ENCODE measurements at regions not wholly inside any gene's neighbourhood (a gene's known extent, or its start where the extent isn't known, plus 50 kb on each side); places are given as distances from the start of the nearest gene placed in this dataset.

GRCh38 chr18:39846265-39846664, 2108.8 kb upstream of the PIK3C3 start:
- TF ChIP-seq CTCF (conservative IDR thresholded peaks at IDR 0.05), result no peak
- H3K27ac ChIP-seq, result no peak overlapping the region

- no peak overlapping the region for H3K27ac ChIP-seq
- no peak for TF ChIP-seq CTCF (conservative IDR thresholded peaks at IDR 0.05)
Measured at GRCh38 chr18:39845631-39846030, 2109.4 kb upstream of the PIK3C3 start.

GRCh38 chr18:39845106-39845505, 2109.9 kb upstream of the PIK3C3 start:
- no peak for TF ChIP-seq CTCF (conservative IDR thresholded peaks at IDR 0.05)
- H3K27ac ChIP-seq, result no peak overlapping the region

- no peak overlapping the region for H3K27ac ChIP-seq
- no peak for TF ChIP-seq CTCF (conservative IDR thresholded peaks at IDR 0.05)
Measured at GRCh38 chr18:39843546-39843945, 2111.5 kb upstream of the PIK3C3 start.

GRCh38 chr18:39842366-39842914, 2112.6 kb upstream of the PIK3C3 start:
- no peak for TF ChIP-seq CTCF (conservative IDR thresholded peaks at IDR 0.05)
- no peak overlapping the region for H3K27ac ChIP-seq

GRCh38 chr18:39841482-39842365, 2113.3 kb upstream of the PIK3C3 start:
- TF ChIP-seq CTCF (conservative IDR thresholded peaks at IDR 0.05), result peak; percentile 75

GRCh38 chr18:39840856-39841481, 2114.1 kb upstream of the PIK3C3 start:
- TF ChIP-seq CTCF (conservative IDR thresholded peaks at IDR 0.05), result no peak
- peak overlapping the region; percentile 28; the same call in 1 of the 2 replicates for H3K27ac ChIP-seq

More at GRCh38 chr18:39841482-39842365, 2113.3 kb upstream of the PIK3C3 start:
- H3K27ac ChIP-seq, result peak overlapping the region; percentile 28; the same call in 1 of the 2 replicates

All from VCaP (cell line).